ENCODE measurements at regions not wholly inside any gene's neighbourhood (a gene's known extent, or its start where the extent isn't known, plus 50 kb on each side); places are given as distances from the start of the nearest gene placed in this dataset.

- Histone ChIP-seq H2AFZ (ENCODE audit: insufficient read depth, low read depth, low read length, poor library complexity, severe bottlenecking) (no peak overlapping the region), H3K4me3 (ENCODE audit: control extremely low read depth in 1 of 5, extremely low read depth in 1 of 5, insufficient read depth in 1 of 5, low read depth in 2 of 5, low read length in 4 of 5) (no peak overlapping the region), H3K27ac (ENCODE audit: low read length in 2 of 2) (no peak overlapping the region), H3K27me3 (replicated peaks in 1 of 4; ENCODE audit: control extremely low read depth in 1 of 4, control insufficient read depth in 3 of 4, insufficient read depth in 4 of 4, low read length in 3 of 4) (no peaks in the 10 kb centered on the region), H3K36me3 (replicated peaks in 1 of 2; ENCODE audit: control extremely low read depth in 1 of 2, control insufficient read depth in 1 of 2, extremely low read depth in 1 of 2, insufficient read depth in 2 of 2, low read length in 1 of 2) (no peaks in the 10 kb centered on the region), H3K4me1 (ENCODE audit: control insufficient read depth in 2 of 2, insufficient read depth in 2 of 2, low read length in 2 of 2) (no peaks in the 10 kb centered on the region), H3K9ac (ENCODE audit: low read length) (no peak overlapping the region), H4K20me1 (ENCODE audit: control insufficient read depth, insufficient read depth, low read length, poor library complexity, severe bottlenecking) (no peaks in the 10 kb centered on the region), H3K4me2 (replicated peaks; ENCODE audit: low read depth, low read length, poor library complexity, severe bottlenecking) (no peak overlapping the region), H3K79me2 (ENCODE audit: control insufficient read depth, insufficient read depth, low read length) (no peaks in the 10 kb centered on the region), H3K9me3 (ENCODE audit: control extremely low read depth in 1 of 3, control insufficient read depth in 2 of 3, insufficient read depth in 1 of 3, low read length in 2 of 3) (peaks cover 0 to 6% (median 0%) of the 10 kb centered on the region in 3 donors)
- Mint-ChIP-seq H3K4me3 (no peak overlapping the region), H3K9me3 (ENCODE audit: insufficient read depth) (no peaks in the 10 kb centered on the region), H3K4me1 (no peaks in the 10 kb centered on the region), H3K27me3 (no peaks in the 10 kb centered on the region), H3K27ac (no peak overlapping the region)
- 76% methylated on average over 4 of the region's 6 CpGs for WGBS (ENCODE audit: insufficient coverage)
- POLR2A ChIA-PET, result no interaction called here
- ATAC-seq (ENCODE audit: low read depth) (no peak), DNase-seq (no peak)
- CTCF ChIA-PET, result no interaction called here
- intact Hi-C loops (cut with micrococcal nuclease), result no loop called here
- TF ChIP-seq EZH2 (IDR thresholded peaks at IDR 0.05; ENCODE audit: borderline replicate concordance, insufficient read depth, low read depth, low read length, poor library complexity, severe bottlenecking), result no peak
- TF ChIP-seq, protein P1, sequence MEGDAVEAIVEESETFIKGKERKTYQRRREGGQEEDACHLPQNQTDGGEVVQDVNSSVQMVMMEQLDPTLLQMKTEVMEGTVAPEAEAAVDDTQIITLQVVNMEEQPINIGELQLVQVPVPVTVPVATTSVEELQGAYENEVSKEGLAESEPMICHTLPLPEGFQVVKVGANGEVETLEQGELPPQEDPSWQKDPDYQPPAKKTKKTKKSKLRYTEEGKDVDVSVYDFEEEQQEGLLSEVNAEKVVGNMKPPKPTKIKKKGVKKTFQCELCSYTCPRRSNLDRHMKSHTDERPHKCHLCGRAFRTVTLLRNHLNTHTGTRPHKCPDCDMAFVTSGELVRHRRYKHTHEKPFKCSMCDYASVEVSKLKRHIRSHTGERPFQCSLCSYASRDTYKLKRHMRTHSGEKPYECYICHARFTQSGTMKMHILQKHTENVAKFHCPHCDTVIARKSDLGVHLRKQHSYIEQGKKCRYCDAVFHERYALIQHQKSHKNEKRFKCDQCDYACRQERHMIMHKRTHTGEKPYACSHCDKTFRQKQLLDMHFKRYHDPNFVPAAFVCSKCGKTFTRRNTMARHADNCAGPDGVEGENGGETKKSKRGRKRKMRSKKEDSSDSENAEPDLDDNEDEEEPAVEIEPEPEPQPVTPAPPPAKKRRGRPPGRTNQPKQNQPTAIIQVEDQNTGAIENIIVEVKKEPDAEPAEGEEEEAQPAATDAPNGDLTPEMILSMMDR (IDR thresholded peaks at IDR 0.05), result no peak
Observed at GRCh38 chr3:164741869-164742268, 336.4 kb downstream of the SI start.

DNA sequence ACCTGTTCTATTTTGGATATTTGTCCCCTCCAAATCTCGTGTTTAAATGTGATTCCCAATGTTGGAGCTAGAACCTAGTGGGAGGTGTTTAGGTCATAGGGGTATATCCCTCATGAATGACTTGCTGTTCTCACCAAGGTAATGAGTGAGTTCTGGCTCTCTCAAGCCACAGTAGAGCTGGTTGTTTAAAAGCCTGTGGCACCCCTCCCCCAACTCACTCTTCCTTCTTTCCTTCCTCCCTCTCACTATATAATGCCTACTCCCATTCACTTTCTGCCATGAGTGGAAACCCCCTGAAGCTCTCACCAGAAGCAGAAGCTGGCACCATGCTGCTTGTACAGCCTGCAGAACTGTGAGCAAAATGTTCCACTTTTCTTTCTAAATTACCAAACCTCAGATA is 341.1 kb downstream of the SI start:
- no peak overlapping the region for H2AFZ ChIP-seq (ENCODE audit: insufficient read depth, low read depth, low read length, poor library complexity, severe bottlenecking)
- H3K9me3 Mint-ChIP-seq (ENCODE audit: insufficient read depth), result no peaks in the 10 kb centered on the region
- H3K9ac ChIP-seq (ENCODE audit: low read length), result no peak overlapping the region
- TF ChIP-seq, protein P1 (IDR thresholded peaks at IDR 0.05), result no peak
- no peak for TF ChIP-seq EZH2 (IDR thresholded peaks at IDR 0.05; ENCODE audit: borderline replicate concordance, insufficient read depth, low read depth, low read length, poor library complexity, severe bottlenecking)
- ATAC-seq (ENCODE audit: low read depth) (no peak), DNase-seq (no peak)
- H4K20me1 ChIP-seq (ENCODE audit: control insufficient read depth, insufficient read depth, low read length, poor library complexity, severe bottlenecking), result no peaks in the 10 kb centered on the region
- no peaks in the 10 kb centered on the region for H3K36me3 ChIP-seq (replicated peaks in 1 of 2; ENCODE audit: control extremely low read depth in 1 of 2, control insufficient read depth in 1 of 2, extremely low read depth in 1 of 2, insufficient read depth in 2 of 2, low read length in 1 of 2)
- no peaks in the 10 kb centered on the region for H3K4me1 ChIP-seq (ENCODE audit: control insufficient read depth in 2 of 2, insufficient read depth in 2 of 2, low read length in 2 of 2)
- H3K9me3 ChIP-seq (ENCODE audit: control extremely low read depth in 1 of 3, control insufficient read depth in 2 of 3, insufficient read depth in 1 of 3, low read length in 2 of 3), result peaks cover 0 to 6% (median 0%) of the 10 kb centered on the region in 3 donors
- no peak overlapping the region for H3K4me2 ChIP-seq (replicated peaks; ENCODE audit: low read depth, low read length, poor library complexity, severe bottlenecking)
- WGBS (ENCODE audit: insufficient coverage), result no CpG with 5 or more reads among the region's 1 CpG
- H3K4me3 Mint-ChIP-seq, result no peak overlapping the region
- no peaks in the 10 kb centered on the region for H3K27me3 ChIP-seq (replicated peaks in 1 of 4; ENCODE audit: control extremely low read depth in 1 of 4, control insufficient read depth in 3 of 4, insufficient read depth in 4 of 4, low read length in 3 of 4)
- CTCF ChIA-PET, result no interaction called here
- POLR2A ChIA-PET, result no interaction called here
- H3K27ac Mint-ChIP-seq, result no peak overlapping the region
- no peaks in the 10 kb centered on the region for H3K27me3 Mint-ChIP-seq
- no peaks in the 10 kb centered on the region for H3K4me1 Mint-ChIP-seq
- H3K79me2 ChIP-seq (ENCODE audit: control insufficient read depth, insufficient read depth, low read length), result no peaks in the 10 kb centered on the region
- H3K27ac ChIP-seq (ENCODE audit: low read length in 2 of 2), result no peak overlapping the region
- intact Hi-C loops (cut with micrococcal nuclease), result no loop called here
- H3K4me3 ChIP-seq (ENCODE audit: control extremely low read depth in 1 of 5, extremely low read depth in 1 of 5, insufficient read depth in 1 of 5, low read depth in 2 of 5, low read length in 4 of 5), result no peak overlapping the region

Data from B cell (primary cell).